Esophagus squamous epithelium (tissue), 5 donors: ENCODE measurements at regions not wholly inside any gene's neighbourhood (a gene's known extent, or its start where the extent isn't known, plus 50 kb on each side); places are given as distances from the start of the nearest gene placed in this dataset.

Experiments used
- DNase-seq: peaks from one replicate; lab custom pipeline; 2025; lab: John Stamatoyannopoulos, UW
- H3K27ac ChIP-seq, 4 donors: fragments of 200-600 bp; sonication (generic); one replicate each; pipeline ENCODE4 v1.5.1; 2016 to 2019; ENCODE audit warnings: mild to moderate bottlenecking in 1 of 4
- H3K27me3 ChIP-seq, 4 donors: fragments of 200-600 bp; sonication (generic); 1 replicate in 3 of 4; 2 replicates in 1 of 4; pipeline versions ENCODE4 v1.5.1 to v1.6.0; 2017 to 2021; ENCODE audit warnings: antibody characterized with exemption in 1 of 4
- H3K36me3 ChIP-seq, 3 donors: fragments of 200-600 bp; sonication (generic); one replicate each; pipeline ENCODE4 v1.5.1; 2016 to 2019
- H3K4me1 ChIP-seq, 3 donors: fragments of 200-600 bp; sonication (generic); one replicate each; pipeline ENCODE4 v1.5.1; 2017 to 2019
- H3K4me3 ChIP-seq, 4 donors: fragments of 200-600 bp; sonication (generic); 1 replicate in 3 of 4; 2 replicates in 1 of 4; pipeline ENCODE4 v1.5.1; 2016 to 2019; ENCODE audit warnings: mild to moderate bottlenecking in 2 of 4, moderate library complexity in 1 of 4
- H3K9me3 ChIP-seq, 3 donors: fragments of 200-600 bp; sonication (generic); one replicate each; pipeline ENCODE4 v1.5.1; 2016 to 2019
- POLR2A ChIP-seq, 4 donors: fragments of 450-650 bp; IDR thresholded peaks; one replicate each; pipeline ENCODE4 v1.6.1; 2017; ENCODE audit warnings: antibody characterized with exemption in 4 of 4, mild to moderate bottlenecking in 4 of 4, moderate library complexity in 3 of 4
- WGBS, 2 donors: methylation state at CpG; one replicate each; pipeline ENCODE4 v1.1.5; 2018; 5-methylcytosine and 5-hydroxymethylcytosine counted together
- intact Hi-C: fragments of 100-400 bp; cut with DNase I; formaldehyde crosslinking; loops from one replicate; pipeline ENCODE4 v1.15.0; 2022
- TF ChIP-seq, protein P1 (sequence below), 6 experiments: fragments of 450-650 bp in 4 of 6; fragments of 200-600 bp in 2 of 6; sonication (generic) in 2 of 6; IDR thresholded peaks; one replicate each; pipeline ENCODE4 v1.5.1; 2016 to 2019; ENCODE audit warnings: antibody characterized with exemption in 6 of 6, mild to moderate bottlenecking in 4 of 6, moderate library complexity in 4 of 6
- donor health status: DM: yes; HTN: yes; CAD: no.

GRCh38 chr9:12891588-12891987 lies 116.8 kb downstream of the LURAP1L start:
- Histone ChIP-seq H3K4me3 (no peak overlapping the region), H3K27ac (no peak overlapping the region), H3K36me3 (no peaks in the 10 kb centered on the region), H3K9me3 (no peaks in the 10 kb centered on the region), H3K27me3 (no peaks in the 10 kb centered on the region), H3K4me1 (no peaks in the 10 kb centered on the region)
- intact Hi-C loops: no loop called here
- DNase-seq: no peak
- WGBS, 2 donors: 85 to 87% methylated on average over 1 of the region's 1 CpG
- TF ChIP-seq, protein P1, sequence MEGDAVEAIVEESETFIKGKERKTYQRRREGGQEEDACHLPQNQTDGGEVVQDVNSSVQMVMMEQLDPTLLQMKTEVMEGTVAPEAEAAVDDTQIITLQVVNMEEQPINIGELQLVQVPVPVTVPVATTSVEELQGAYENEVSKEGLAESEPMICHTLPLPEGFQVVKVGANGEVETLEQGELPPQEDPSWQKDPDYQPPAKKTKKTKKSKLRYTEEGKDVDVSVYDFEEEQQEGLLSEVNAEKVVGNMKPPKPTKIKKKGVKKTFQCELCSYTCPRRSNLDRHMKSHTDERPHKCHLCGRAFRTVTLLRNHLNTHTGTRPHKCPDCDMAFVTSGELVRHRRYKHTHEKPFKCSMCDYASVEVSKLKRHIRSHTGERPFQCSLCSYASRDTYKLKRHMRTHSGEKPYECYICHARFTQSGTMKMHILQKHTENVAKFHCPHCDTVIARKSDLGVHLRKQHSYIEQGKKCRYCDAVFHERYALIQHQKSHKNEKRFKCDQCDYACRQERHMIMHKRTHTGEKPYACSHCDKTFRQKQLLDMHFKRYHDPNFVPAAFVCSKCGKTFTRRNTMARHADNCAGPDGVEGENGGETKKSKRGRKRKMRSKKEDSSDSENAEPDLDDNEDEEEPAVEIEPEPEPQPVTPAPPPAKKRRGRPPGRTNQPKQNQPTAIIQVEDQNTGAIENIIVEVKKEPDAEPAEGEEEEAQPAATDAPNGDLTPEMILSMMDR (IDR thresholded peaks at IDR 0.05): no peak
- TF ChIP-seq POLR2A (IDR thresholded peaks at IDR 0.05): no peak

- TF ChIP-seq, protein P1 (IDR thresholded peaks at IDR 0.05): no peak
- no peak for TF ChIP-seq POLR2A (IDR thresholded peaks at IDR 0.05)
- no peaks in the 10 kb centered on the region for H3K36me3 ChIP-seq
- H3K4me1 ChIP-seq: no peaks in the 10 kb centered on the region
- WGBS, 2 donors: 74 to 80% methylated on average over 2 of the region's 2 CpGs
- DNase-seq: no peak
- H3K27me3 ChIP-seq: no peaks in the 10 kb centered on the region
- H3K9me3 ChIP-seq: peaks cover 0 to 6% (median 0%) of the 10 kb centered on the region in 3 donors
- intact Hi-C loops: no loop called here
- no peak overlapping the region for H3K27ac ChIP-seq
- H3K4me3 ChIP-seq: no peak overlapping the region
These were observed 128.5 kb downstream of the LURAP1L start for GRCh38 chr9:12903316-12903715.

GRCh38 chr9:12904261-12905000 lies 129.6 kb downstream of the LURAP1L start:
- H3K9me3 ChIP-seq: peaks cover 0 to 6% (median 0%) of the 10 kb centered on the region in 3 donors
- no peak overlapping the region for H3K27ac ChIP-seq
- H3K4me3 ChIP-seq: no peak overlapping the region
- H3K4me1 ChIP-seq: no peaks in the 10 kb centered on the region
- TF ChIP-seq POLR2A (IDR thresholded peaks at IDR 0.05): no peak
- TF ChIP-seq, protein P1 (IDR thresholded peaks at IDR 0.05): no peak
- no peaks in the 10 kb centered on the region for H3K36me3 ChIP-seq
- no peak for DNase-seq
- intact Hi-C loops: no loop called here
- H3K27me3 ChIP-seq: no peaks in the 10 kb centered on the region
- WGBS, 2 donors: 52 to 60% methylated on average over 2 of the region's 2 CpGs

DNA sequence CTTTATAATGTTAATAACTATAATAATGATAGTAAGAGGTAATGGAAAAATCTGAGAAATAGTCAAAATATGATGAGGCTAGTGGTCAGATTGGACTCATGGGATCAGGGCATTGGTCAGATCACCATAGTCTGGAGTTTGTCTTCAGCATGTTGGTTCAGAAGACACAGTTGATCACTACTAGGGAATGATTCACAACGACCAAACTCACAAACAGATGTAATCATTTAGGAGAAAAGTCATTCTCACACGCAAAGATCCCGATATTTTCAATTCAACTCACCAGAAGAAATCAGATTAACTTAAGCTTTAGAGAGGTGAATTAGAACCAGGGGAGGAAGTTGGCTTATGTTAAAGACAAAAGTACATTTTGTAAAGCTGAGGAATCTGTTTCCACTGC lies 131.8 kb downstream of the LURAP1L start:
- intact Hi-C loops: no loop called here
- H3K36me3 ChIP-seq: no peaks in the 10 kb centered on the region
- H3K4me3 ChIP-seq: no peak overlapping the region
- no peak overlapping the region for H3K27ac ChIP-seq
- no peaks in the 10 kb centered on the region for H3K4me1 ChIP-seq
- 77 to 80% methylated on average over 3 of the region's 3 CpGs for WGBS, 2 donors
- TF ChIP-seq POLR2A (IDR thresholded peaks at IDR 0.05): no peak
- TF ChIP-seq, protein P1 (IDR thresholded peaks at IDR 0.05): no peak
- no peaks in the 10 kb centered on the region for H3K9me3 ChIP-seq
- no peaks in the 10 kb centered on the region for H3K27me3 ChIP-seq
- no peak for DNase-seq

- no peak overlapping the region for H3K4me3 ChIP-seq
- 49 to 63% methylated on average over 3 of the region's 3 CpGs for WGBS, 2 donors
- TF ChIP-seq POLR2A (IDR thresholded peaks at IDR 0.05): no peak
- TF ChIP-seq, protein P1 (IDR thresholded peaks at IDR 0.05): no peak
- no peaks in the 10 kb centered on the region for H3K27me3 ChIP-seq
- no peaks in the 10 kb centered on the region for H3K9me3 ChIP-seq
- intact Hi-C loops: no loop called here
- H3K4me1 ChIP-seq: no peaks in the 10 kb centered on the region
- DNase-seq: no peak
- H3K36me3 ChIP-seq: no peaks in the 10 kb centered on the region
- no peak overlapping the region for H3K27ac ChIP-seq
These were observed 134.1 kb downstream of the LURAP1L start for GRCh38 chr9:12908895-12909294.
